ENCODE measurements at regions not wholly inside any gene's neighbourhood (a gene's known extent, or its start where the extent isn't known, plus 50 kb on each side); places are given as distances from the start of the nearest gene placed in this dataset.

- TF ChIP-seq, protein P1, sequence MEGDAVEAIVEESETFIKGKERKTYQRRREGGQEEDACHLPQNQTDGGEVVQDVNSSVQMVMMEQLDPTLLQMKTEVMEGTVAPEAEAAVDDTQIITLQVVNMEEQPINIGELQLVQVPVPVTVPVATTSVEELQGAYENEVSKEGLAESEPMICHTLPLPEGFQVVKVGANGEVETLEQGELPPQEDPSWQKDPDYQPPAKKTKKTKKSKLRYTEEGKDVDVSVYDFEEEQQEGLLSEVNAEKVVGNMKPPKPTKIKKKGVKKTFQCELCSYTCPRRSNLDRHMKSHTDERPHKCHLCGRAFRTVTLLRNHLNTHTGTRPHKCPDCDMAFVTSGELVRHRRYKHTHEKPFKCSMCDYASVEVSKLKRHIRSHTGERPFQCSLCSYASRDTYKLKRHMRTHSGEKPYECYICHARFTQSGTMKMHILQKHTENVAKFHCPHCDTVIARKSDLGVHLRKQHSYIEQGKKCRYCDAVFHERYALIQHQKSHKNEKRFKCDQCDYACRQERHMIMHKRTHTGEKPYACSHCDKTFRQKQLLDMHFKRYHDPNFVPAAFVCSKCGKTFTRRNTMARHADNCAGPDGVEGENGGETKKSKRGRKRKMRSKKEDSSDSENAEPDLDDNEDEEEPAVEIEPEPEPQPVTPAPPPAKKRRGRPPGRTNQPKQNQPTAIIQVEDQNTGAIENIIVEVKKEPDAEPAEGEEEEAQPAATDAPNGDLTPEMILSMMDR (conservative IDR thresholded peaks at IDR 0.05; ENCODE audit: low read depth, low read length), result peak; percentile 16; the same call in 1 of the 2 replicates
- TF ChIP-seq EZH2phosphoT487 (IDR thresholded peaks at IDR 0.05; ENCODE audit: borderline replicate concordance, low read length) (no peak), EZH2 (IDR thresholded peaks at IDR 0.05; ENCODE audit: low read length, unreplicated experiment) (no peak)
These were observed 123.4 kb upstream of the VKORC1L1 start for GRCh38 chr7:65749518-65749917.
